Psoas muscle (tissue), 7 donors: ENCODE measurements at regions not wholly inside any gene's neighbourhood (a gene's known extent, or its start where the extent isn't known, plus 50 kb on each side); places are given as distances from the start of the nearest gene placed in this dataset.

Experiments used
- ATAC-seq, 4 donors: fragments of 200-7000 bp; cut with Tn5 transposase; one replicate each; pipeline ENCODE4 v1.9.1; 2020; ENCODE audit warnings: moderate library complexity in 3 of 4, mild to moderate bottlenecking in 2 of 4
- DNase-seq, 2 donors: peaks; one replicate each; pipeline ENCODE4 v3.0.0-alpha.2; 2020
- H3K27ac ChIP-seq: fragments of 200-600 bp; one replicate; pipeline ENCODE4 v1.8.0; 2022
- H3K27me3 ChIP-seq, 3 donors: fragments of 200-600 bp in 1 of 3; one replicate each; pipeline versions ENCODE4 v1.6.1 to v1.8.0; 2013 to 2022; ENCODE audit warnings: low read length in 2 of 3, mild to moderate bottlenecking in 2 of 3, moderate library complexity in 1 of 3; ENCODE audit not compliant: insufficient read depth in 3 of 3
- H3K36me3 ChIP-seq, 2 donors: fragments of 200-600 bp in 1 of 2; one replicate each; pipeline versions ENCODE4 v1.6.1 to v1.8.0; 2013 to 2022; ENCODE audit warnings: low read depth in 1 of 2, mild to moderate bottlenecking in 1 of 2, moderate library complexity in 1 of 2; ENCODE audit not compliant: insufficient read depth in 1 of 2
- H3K4me1 ChIP-seq: fragments of 200-600 bp; one replicate; pipeline ENCODE4 v1.8.0; 2022
- H3K4me3 ChIP-seq: fragments of 200-600 bp; one replicate; pipeline ENCODE4 v1.8.0; 2022; ENCODE audit warnings: mild to moderate bottlenecking
- H3K9me3 ChIP-seq: fragments of 200-600 bp; one replicate; pipeline ENCODE4 v1.8.0; 2022
- WGBS, 3 donors: extraction: QIAGEN DNeasy Blood & Tissue Kit; methylation state at CpG; one replicate each; pipeline versions ENCODE4 v1.1.6 to v1.1.7; 2013; 5-methylcytosine and 5-hydroxymethylcytosine counted together
- intact Hi-C, 2 donors: fragments of 100-400 bp; cut with DNase I; formaldehyde crosslinking; loops; one replicate each; pipeline versions ENCODE4 v1.11.0 to v1.14.2; 2022
- TF ChIP-seq, protein P1 (sequence below): fragments of 200-600 bp; IDR thresholded peaks from one replicate; pipeline ENCODE4 v1.8.0; 2022; ENCODE audit warnings: antibody characterized with exemption
- donor health status: healthy with polysubstance abuse.
- donor health status: DM: no; HTN: no; CAD: no; lungs with moderate emphysema.
- donor health status: Bipolar disorder and iron deficiency.
- donor health status: healthy.
- donor health status: DM: yes; HTN: yes; CAD: no.
- donor health status: DM: no; HTN: no; CAD: no.
- donor health status: DM: yes; HTN: yes; CAD: no.

- Histone ChIP-seq H3K36me3 (no peaks in the 10 kb centered on the region), H3K4me3 (no peak overlapping the region), H3K27ac (no peak overlapping the region), H3K9me3 (no peaks in the 10 kb centered on the region), H3K4me1 (no peaks in the 10 kb centered on the region), H3K27me3 (no peaks in the 10 kb centered on the region)
- ATAC-seq = no peak
- TF ChIP-seq, protein P1, sequence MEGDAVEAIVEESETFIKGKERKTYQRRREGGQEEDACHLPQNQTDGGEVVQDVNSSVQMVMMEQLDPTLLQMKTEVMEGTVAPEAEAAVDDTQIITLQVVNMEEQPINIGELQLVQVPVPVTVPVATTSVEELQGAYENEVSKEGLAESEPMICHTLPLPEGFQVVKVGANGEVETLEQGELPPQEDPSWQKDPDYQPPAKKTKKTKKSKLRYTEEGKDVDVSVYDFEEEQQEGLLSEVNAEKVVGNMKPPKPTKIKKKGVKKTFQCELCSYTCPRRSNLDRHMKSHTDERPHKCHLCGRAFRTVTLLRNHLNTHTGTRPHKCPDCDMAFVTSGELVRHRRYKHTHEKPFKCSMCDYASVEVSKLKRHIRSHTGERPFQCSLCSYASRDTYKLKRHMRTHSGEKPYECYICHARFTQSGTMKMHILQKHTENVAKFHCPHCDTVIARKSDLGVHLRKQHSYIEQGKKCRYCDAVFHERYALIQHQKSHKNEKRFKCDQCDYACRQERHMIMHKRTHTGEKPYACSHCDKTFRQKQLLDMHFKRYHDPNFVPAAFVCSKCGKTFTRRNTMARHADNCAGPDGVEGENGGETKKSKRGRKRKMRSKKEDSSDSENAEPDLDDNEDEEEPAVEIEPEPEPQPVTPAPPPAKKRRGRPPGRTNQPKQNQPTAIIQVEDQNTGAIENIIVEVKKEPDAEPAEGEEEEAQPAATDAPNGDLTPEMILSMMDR = no peak
- intact Hi-C loops = no loop called here
- WGBS, 3 donors = 68 to 70% (median 69%) methylated on average over 3 of the region's 3 CpGs
- no peak for DNase-seq
Observed at GRCh38 chr1:73411479-73411878, 786.5 kb downstream of the LRRIQ3 start.

GRCh38 chr1:73401666-73402065, 796.3 kb downstream of the LRRIQ3 start:
- intact Hi-C loops = no loop called here
- H3K4me1 ChIP-seq = no peaks in the 10 kb centered on the region
- TF ChIP-seq, protein P1 = no peak
- no peaks in the 10 kb centered on the region for H3K9me3 ChIP-seq
- no peaks in the 10 kb centered on the region for H3K36me3 ChIP-seq
- H3K27ac ChIP-seq = no peak overlapping the region
- 78 to 83% (median 81%) methylated on average over 2 of the region's 2 CpGs for WGBS, 3 donors
- DNase-seq (no peak), ATAC-seq (no peak)
- H3K27me3 ChIP-seq = no peaks in the 10 kb centered on the region
- no peak overlapping the region for H3K4me3 ChIP-seq

DNA sequence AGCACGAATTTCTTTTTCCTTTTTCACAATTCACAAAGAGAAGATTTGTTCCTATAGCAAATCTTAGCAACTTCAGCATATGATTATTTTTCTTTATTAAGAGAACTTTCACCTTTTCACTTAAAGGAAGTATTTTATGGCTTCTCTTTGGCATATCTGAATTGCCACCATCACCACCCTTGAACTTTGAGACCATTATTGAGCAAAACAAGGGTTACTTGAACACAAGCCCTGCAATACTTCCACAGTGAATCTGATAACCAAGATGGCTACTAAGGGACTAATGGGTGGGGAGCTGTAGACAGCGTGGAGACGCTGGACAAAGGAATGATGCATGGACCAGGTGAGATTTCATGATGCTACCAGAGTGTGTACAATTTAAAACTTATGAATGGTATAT, 815.0 kb downstream of the LRRIQ3 start:
- ATAC-seq (no peak), DNase-seq (no peak)
- intact Hi-C loops = no loop called here
- H3K4me1 ChIP-seq = no peaks in the 10 kb centered on the region
- no peaks in the 10 kb centered on the region for H3K9me3 ChIP-seq
- TF ChIP-seq, protein P1 = no peak
- H3K27ac ChIP-seq = no peak overlapping the region
- H3K4me3 ChIP-seq = no peak overlapping the region
- 67 to 77% (median 70%) methylated on average over 3 of the region's 3 CpGs for WGBS, 3 donors
- H3K36me3 ChIP-seq = no peaks in the 10 kb centered on the region
- H3K27me3 ChIP-seq = no peaks in the 10 kb centered on the region

DNA sequence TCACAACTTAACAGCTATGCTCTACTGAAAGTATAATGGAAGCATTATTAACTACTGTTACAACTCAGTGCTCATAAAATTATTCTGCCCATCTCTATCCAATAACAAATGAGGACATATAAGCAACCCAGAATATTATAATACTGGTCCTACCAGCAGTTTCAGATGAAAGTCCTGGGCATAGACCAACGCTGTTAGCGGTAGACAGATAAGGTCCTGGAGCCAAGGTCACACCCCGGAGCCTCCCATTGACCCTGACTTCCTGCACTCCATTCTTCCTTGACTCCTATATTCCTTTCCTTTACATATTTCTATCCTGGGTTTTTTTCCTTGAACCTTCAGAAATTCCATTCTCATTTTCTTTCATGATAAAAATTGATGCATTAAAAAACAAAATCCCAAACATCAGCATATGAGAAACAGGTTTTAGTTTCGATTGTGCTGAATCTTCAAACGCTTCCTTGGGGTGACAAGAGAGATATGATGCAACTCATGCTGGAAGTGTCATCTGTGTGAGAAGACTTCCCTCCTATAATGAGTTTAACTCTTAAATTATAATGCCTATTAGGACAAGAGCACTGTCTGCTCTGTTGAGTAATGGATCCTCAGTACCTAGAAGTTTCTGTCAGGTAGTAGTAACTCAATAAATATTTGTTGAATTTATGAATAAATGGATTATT, 831.1 kb downstream of the LRRIQ3 start:
- 84 to 86% (median 85%) methylated on average over 5 of the region's 5 CpGs for WGBS, 3 donors

More for the DNA sequence above, 831.1 kb downstream of the LRRIQ3 start:
- Histone ChIP-seq H3K27ac (no peak overlapping the region), H3K36me3 (no peaks in the 10 kb centered on the region), H3K4me3 (no peak overlapping the region), H3K27me3 (no peaks in the 10 kb centered on the region), H3K9me3 (no peaks in the 10 kb centered on the region), H3K4me1 (no peaks in the 10 kb centered on the region)
- ATAC-seq (no peak), DNase-seq (no peak)
- TF ChIP-seq, protein P1 = no peak
- intact Hi-C loops = no loop called here
